K562 (cell line): ENCODE measurements at regions not wholly inside any gene's neighbourhood (a gene's known extent, or its start where the extent isn't known, plus 50 kb on each side); places are given as distances from the start of the nearest gene placed in this dataset.

Experiments
- ATAC-seq: fragments of 200-7000 bp; cut with Tn5 transposase; 3 replicates; pipeline ENCODE4 v1.9.1; 2020; ENCODE audit warnings: moderate library complexity
- BruUV-seq: library from RNA; stranded (reverse); fragments of 400-500 nt; replicated peaks from 2 replicates; lab custom pipeline; 2021; lab: Mats Ljungman, UMichigan
- CTCF ChIA-PET: fragments of 300-600 bp; formaldehyde crosslinking; extraction: SDS; loops from one replicate; lab custom pipeline; 2021; ENCODE audit warnings: low intra/inter-chr PET ratio; lab: Yijun Ruan, JAX
- POLR2A ChIA-PET: fragments of 300-600, 350-650 bp; sonication (Branson Sonifier 250); formaldehyde crosslinking; extraction: SDS; loops from one replicate; lab custom pipeline; 2021; ENCODE audit warnings: antibody characterized with exemption, inconsistent platforms; lab: Yijun Ruan, JAX
- DNase-seq, 4 experiments: peaks; one replicate each; pipeline versions ENCODE4 v3.0.0 to v3.0.0-alpha.2; 2011 to 2018; ENCODE audit warnings: low spot score in 3 of 4, mixed read lengths in 3 of 4; ENCODE audit errors: extremely low read depth in 1 of 4
- FAIRE-seq: peaks from 2 replicates; lab custom pipeline; 2011; peaks lifted over from hg19 to GRCh38; lab: Jason Lieb, UNC
- H2AFZ ChIP-seq: 2 replicates; pipeline ENCODE4 v1.6.0; 2011; ENCODE audit warnings: low read depth, low read length, control low read depth, inconsistent platforms
- H3K27ac ChIP-seq: fragments of 200-600 bp; 3 replicates; pipeline ENCODE4 v1.8.0; 2011; ENCODE audit warnings: low read depth, mild to moderate bottlenecking, control low read depth, inconsistent platforms, low read length, moderate library complexity, mixed read lengths; ENCODE audit errors: extremely low read depth
- H3K27me3 ChIP-seq, 2 experiments: fragments of 300-600 bp in 1 of 2; 2 replicates in 1 of 2; 3 replicates in 1 of 2; pipeline versions ENCODE4 v1.6.0 to v1.8.0; 2011; ENCODE audit warnings: inconsistent platforms in 2 of 2, low read length in 2 of 2, mild to moderate bottlenecking in 1 of 2, mixed read lengths in 1 of 2, moderate library complexity in 1 of 2; ENCODE audit not compliant: control insufficient read depth in 2 of 2, insufficient read depth in 2 of 2
- H3K36me3 ChIP-seq: fragments of 300-600 bp; 3 replicates; pipeline ENCODE4 v1.8.0; 2011; ENCODE audit warnings: mild to moderate bottlenecking, low read length, inconsistent platforms; ENCODE audit not compliant: control insufficient read depth, insufficient read depth
- H3K4me1 ChIP-seq, 2 experiments: fragments of 200-600 bp in 1 of 2; replicated peaks in 1 of 2; 2 replicates in 1 of 2; 3 replicates in 1 of 2; pipeline versions ENCODE4 v1.5.1 to v1.8.0; 2011; ENCODE audit warnings: inconsistent platforms in 2 of 2, low read length in 2 of 2, mild to moderate bottlenecking in 1 of 2, mixed read lengths in 1 of 2, moderate library complexity in 1 of 2; ENCODE audit not compliant: control insufficient read depth in 2 of 2, insufficient read depth in 2 of 2
- H3K4me2 ChIP-seq: 2 replicates; pipeline ENCODE4 v1.6.1; 2011; ENCODE audit warnings: low read length, control low read depth, inconsistent platforms, mixed read lengths; ENCODE audit not compliant: insufficient read depth
- H3K4me3 ChIP-seq: fragments of 200-600 bp; sonication (generic), shearing (Covaris generic); 2 replicates; pipeline ENCODE4 v1.5.1; 2016; ENCODE audit warnings: control low read depth, inconsistent platforms
- H3K79me2 ChIP-seq: fragments of 200-600 bp; 3 replicates; pipeline ENCODE4 v1.8.0; 2011; ENCODE audit warnings: low read length, inconsistent platforms; ENCODE audit not compliant: control insufficient read depth, insufficient read depth
- H3K9ac ChIP-seq, 2 experiments: 2 replicates each; pipeline versions ENCODE4 v1.6.0 to v1.6.1; 2011; ENCODE audit warnings: low read depth in 2 of 2, low read length in 2 of 2, control low read depth in 1 of 2, inconsistent platforms in 1 of 2, mild to moderate bottlenecking in 1 of 2, mixed read lengths in 1 of 2; ENCODE audit not compliant: insufficient read depth in 1 of 2
- H3K9me1 ChIP-seq: one replicate; pipeline ENCODE4 v1.6.0; 2011; ENCODE audit warnings: inconsistent platforms, mild to moderate bottlenecking, low read length, moderate library complexity; ENCODE audit not compliant: control insufficient read depth, insufficient read depth
- H3K9me3 ChIP-seq: replicated peaks from 2 replicates; pipeline ENCODE4 v1.5.1; 2011; ENCODE audit warnings: low read depth, low read length, inconsistent platforms; ENCODE audit not compliant: control insufficient read depth, insufficient read depth
- H4K20me1 ChIP-seq: replicated peaks from 2 replicates; pipeline ENCODE4 v1.6.1; 2011; ENCODE audit warnings: low read length, inconsistent platforms, mixed read lengths; ENCODE audit not compliant: control insufficient read depth, insufficient read depth
- CC2D1A ChIP-seq: fragments of 450-650 bp; IDR thresholded peaks from 2 replicates; pipeline ENCODE4 v1.6.1; 2017; ENCODE audit warnings: mild to moderate bottlenecking
- CXXC5 ChIP-seq: fragments of 250-450 bp; sonication (Bioruptor Pico); IDR thresholded peaks from 2 replicates; pipeline ENCODE4 v1.8.0; 2022; ENCODE audit warnings: inconsistent platforms, mild to moderate bottlenecking, moderate library complexity
- EGR1 ChIP-seq: fragments of 450-650 bp; conservative IDR thresholded peaks from 2 replicates; pipeline ENCODE4 v1.6.1; 2017; ENCODE audit warnings: mild to moderate bottlenecking
- GTF2E2 ChIP-seq: fragments of 200-800 bp; sonication (Bioruptor generic); IDR thresholded peaks from 2 replicates; pipeline ENCODE4 v1.6.1; 2016; ENCODE audit warnings: missing genetic modification characterization, missing compliant biosample characterization
- NFXL1 ChIP-seq: fragments of 450-650 bp; formaldehyde crosslinking; IDR thresholded peaks from 2 replicates; pipeline ENCODE4 v1.4.0; 2021; ENCODE audit warnings: mild to moderate bottlenecking
- NR3C1 ChIP-seq: sonication (generic); formaldehyde crosslinking; IDR thresholded peaks from 2 replicates; pipeline ENCODE4 v1.8.1; 2022; ENCODE audit warnings: missing genetic modification reagents
- PTBP1 ChIP-seq: fragments of 200-400 bp; formaldehyde crosslinking; IDR thresholded peaks from 2 replicates; pipeline ENCODE4 v1.6.1; 2017; ENCODE audit warnings: low read depth, low read length
- RFX7 ChIP-seq: fragments of 250-450 bp; sonication (Bioruptor Pico); IDR thresholded peaks from 2 replicates; pipeline ENCODE4 v1.5.1; 2021; ENCODE audit warnings: mild to moderate bottlenecking
- SMAD1 ChIP-seq: fragments of 150-350 bp; IDR thresholded peaks from 2 replicates; pipeline ENCODE4 v1.6.1; 2014; ENCODE audit warnings: low read length, low read depth; ENCODE audit not compliant: partially characterized antibody
- SREBF1 ChIP-seq: fragments of 150-350 bp; IDR thresholded peaks from 2 replicates; pipeline ENCODE4 v1.6.1; 2014; ENCODE audit warnings: antibody characterized with exemption, low read depth, low read length, borderline replicate concordance
- U2AF2 ChIP-seq: fragments of 200-400 bp; formaldehyde crosslinking; optimal IDR thresholded peaks from 2 replicates; pipeline ENCODE3; 2017; ENCODE audit warnings: low read depth, mild to moderate bottlenecking, low read length
- ZNF134 ChIP-seq: fragments of 250-450 bp; sonication (Bioruptor Pico); conservative IDR thresholded peaks from 2 replicates; pipeline ENCODE4 v1.4.0; 2020
- ZNF395 ChIP-seq: fragments of 200-800 bp; sonication (Bioruptor generic); IDR thresholded peaks from 2 replicates; pipeline ENCODE4 v1.6.1; 2017; ENCODE audit warnings: missing genetic modification characterization, missing compliant biosample characterization
- ZNF398 ChIP-seq: fragments of 250-450 bp; sonication (Bioruptor Pico); IDR thresholded peaks from 2 replicates; pipeline ENCODE4 v1.8.0; 2021; ENCODE audit warnings: moderate library complexity, mild to moderate bottlenecking, inconsistent platforms
- ZNF41 ChIP-seq: fragments of 250-450 bp; sonication (Bioruptor Pico); conservative IDR thresholded peaks from 2 replicates; pipeline ENCODE4 v1.4.0; 2020; ENCODE audit warnings: mild to moderate bottlenecking
- WGBS: fragments of 100-300 bp; shearing (Covaris generic); methylation state at CpG from one replicate; pipeline ENCODE4 v1.1.6; 2016; ENCODE audit warnings: low coverage, mixed read lengths; ENCODE audit not compliant: insufficient coverage; ENCODE audit errors: missing lambda C conversion rate; 5-methylcytosine and 5-hydroxymethylcytosine counted together
- in situ Hi-C: fragments of 300-500 bp; cut with MboI; formaldehyde crosslinking; loops from 4 replicates; pipeline ENCODE4 v1.15.0; 2018; ENCODE audit warnings: inconsistent platforms, mixed read lengths
- intact Hi-C: fragments of 100-400 bp; cut with micrococcal nuclease; formaldehyde crosslinking; loops from 2 replicates; pipeline ENCODE4 v1.14.2; 2022
- TF ChIP-seq, protein P1 (sequence below), 2 experiments: IDR thresholded peaks; 2 replicates each; pipeline ENCODE4 v1.6.1; 2012; ENCODE audit warnings: improper control_type of control experiment in 2 of 2, low read depth in 2 of 2, low read length in 2 of 2, borderline replicate concordance in 1 of 2

DNA sequence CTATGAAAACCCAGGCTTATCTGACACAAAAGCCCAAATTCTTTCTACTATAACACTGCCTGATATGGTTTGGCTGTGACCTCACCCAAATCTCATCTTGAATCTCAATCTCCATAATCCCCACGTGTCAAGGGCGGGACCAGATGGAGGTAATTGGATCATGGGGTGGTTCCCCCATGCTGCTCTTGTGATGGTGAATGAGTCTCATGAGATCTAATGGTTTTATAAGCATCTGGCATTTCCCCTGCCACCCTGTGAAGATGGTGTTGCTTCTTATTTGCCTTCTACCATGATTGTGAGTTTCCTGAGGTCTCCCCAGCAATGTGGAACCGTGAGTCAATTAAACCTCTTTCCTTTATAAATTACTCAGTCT lies 123.3 kb upstream of the USP24 start:
- CTCF ChIA-PET = interaction anchor here (1.1 to 1.6 kb wide), 2 partner anchors 54 to 267 kb away, joined by 3 to 10 read pairs; no protein-coding TSS in a partner anchor
- no peak for TF ChIP-seq RFX7 (CRISPR knock-in tag)
- no peak for TF ChIP-seq CC2D1A
- no peak for TF ChIP-seq U2AF2
- no peak for TF ChIP-seq CXXC5 (CRISPR knock-in tag)
- TF ChIP-seq ZNF41 (CRISPR knock-in tag) = no peak
- TF ChIP-seq, protein P1, sequence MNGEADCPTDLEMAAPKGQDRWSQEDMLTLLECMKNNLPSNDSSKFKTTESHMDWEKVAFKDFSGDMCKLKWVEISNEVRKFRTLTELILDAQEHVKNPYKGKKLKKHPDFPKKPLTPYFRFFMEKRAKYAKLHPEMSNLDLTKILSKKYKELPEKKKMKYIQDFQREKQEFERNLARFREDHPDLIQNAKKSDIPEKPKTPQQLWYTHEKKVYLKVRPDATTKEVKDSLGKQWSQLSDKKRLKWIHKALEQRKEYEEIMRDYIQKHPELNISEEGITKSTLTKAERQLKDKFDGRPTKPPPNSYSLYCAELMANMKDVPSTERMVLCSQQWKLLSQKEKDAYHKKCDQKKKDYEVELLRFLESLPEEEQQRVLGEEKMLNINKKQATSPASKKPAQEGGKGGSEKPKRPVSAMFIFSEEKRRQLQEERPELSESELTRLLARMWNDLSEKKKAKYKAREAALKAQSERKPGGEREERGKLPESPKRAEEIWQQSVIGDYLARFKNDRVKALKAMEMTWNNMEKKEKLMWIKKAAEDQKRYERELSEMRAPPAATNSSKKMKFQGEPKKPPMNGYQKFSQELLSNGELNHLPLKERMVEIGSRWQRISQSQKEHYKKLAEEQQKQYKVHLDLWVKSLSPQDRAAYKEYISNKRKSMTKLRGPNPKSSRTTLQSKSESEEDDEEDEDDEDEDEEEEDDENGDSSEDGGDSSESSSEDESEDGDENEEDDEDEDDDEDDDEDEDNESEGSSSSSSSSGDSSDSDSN (IDR thresholded peaks at IDR 0.05; ENCODE audit: borderline replicate concordance in 1 of 2, low read depth in 2 of 2, low read length in 2 of 2) = no peak
- no peak for TF ChIP-seq ZNF398
- no peak for TF ChIP-seq ZNF395 (CRISPR knock-in tag)
- TF ChIP-seq NFXL1 (CRISPR knock-in tag) = no peak
- TF ChIP-seq SMAD1 = no peak
- no peak for TF ChIP-seq SREBF1
- no peak for TF ChIP-seq PTBP1
- no peak for TF ChIP-seq GTF2E2 (tag)
- TF ChIP-seq EGR1 = no peak
- no peak for TF ChIP-seq ZNF134 (CRISPR knock-in tag)
- TF ChIP-seq NR3C1 (CRISPR knock-in tag) = no peak

More for the DNA sequence above, 123.3 kb upstream of the USP24 start:
- FAIRE-seq (no peak), ATAC-seq (no peak), DNase-seq (no peak)
- in situ Hi-C loops = no loop called here
- Histone ChIP-seq H3K4me2 (no peak overlapping the region), H3K9me3 (no peaks in the 10 kb centered on the region), H3K9ac (no peak overlapping the region), H3K4me1 (0 out of 5 replicates have a peak, but pooled peaks cover 0 to 2% of the 10 kb centered on the region in 2 experiments), H3K4me3 (no peak overlapping the region), H3K27me3 (peaks cover 0 to 22% of the 10 kb centered on the region in 2 experiments; a peak in 3 of 5 replicates), H3K79me2 (no peaks in the 10 kb centered on the region), H3K9me1 (no peaks in the 10 kb centered on the region), H4K20me1 (no peaks in the 10 kb centered on the region), H2AFZ (no peak overlapping the region), H3K27ac (no peak overlapping the region), H3K36me3 (no peaks in the 10 kb centered on the region)
- no TSS peak for BruUV-seq
- WGBS = 0% methylated on average over 3 of the region's 3 CpGs
- POLR2A ChIA-PET = interaction anchor here (0.6 to 1.0 kb wide), 3 partner anchors 12 to 113 kb away, joined by 3 to 4 read pairs (median 3); no protein-coding TSS in a partner anchor
- intact Hi-C loops = loop anchor here (1.0 to 10.0 kb wide), 3 partner anchors 54 to 384 kb away; no protein-coding TSS in a partner anchor
